ENCODE measurements at regions not wholly inside any gene's neighbourhood (a gene's known extent, or its start where the extent isn't known, plus 50 kb on each side); places are given as distances from the start of the nearest gene placed in this dataset.
"Not testable (repeated sequence)": the region's sequence is repeated elsewhere in the genome, so short reads cannot be mapped to it uniquely, and the experiment has no call there.

GRCh38 chr17:21495281-21495680, 119.1 kb downstream of the KCNJ12 start:
- ATAC-seq (ENCODE audit: low FRiP score) = no peak
- TF ChIP-seq CTCF (IDR thresholded peaks at IDR 0.05) = no peak
- DNase-seq (ENCODE audit: low spot score) = no peak

- ATAC-seq (ENCODE audit: low FRiP score) (no peak), DNase-seq (ENCODE audit: low spot score) (no peak)
- TF ChIP-seq CTCF (IDR thresholded peaks at IDR 0.05) = no peak
Observed at GRCh38 chr17:21500064-21500463, 123.9 kb downstream of the KCNJ12 start.

- ATAC-seq (ENCODE audit: low FRiP score); DNase-seq (ENCODE audit: low spot score): not testable (repeated sequence)
Observed at GRCh38 chr17:21501927-21502700, 126.0 kb downstream of the KCNJ12 start.

GRCh38 chr17:21505819-21506815, 130.0 kb downstream of the KCNJ12 start:
- no peak for ATAC-seq (ENCODE audit: low FRiP score)
- no peak for DNase-seq (ENCODE audit: low spot score)
- TF ChIP-seq CTCF (IDR thresholded peaks at IDR 0.05) = no peak

- DNase-seq (ENCODE audit: low spot score); ATAC-seq (ENCODE audit: low FRiP score): not testable (repeated sequence)
Observed at GRCh38 chr17:21507806-21508205, 131.6 kb downstream of the KCNJ12 start.

- DNase-seq (ENCODE audit: low spot score) (no peak), ATAC-seq (ENCODE audit: low FRiP score) (no peak)
- TF ChIP-seq CTCF (IDR thresholded peaks at IDR 0.05) = no peak
Observed at GRCh38 chr17:21508211-21508610, 132.1 kb downstream of the KCNJ12 start.

GRCh38 chr17:21509356-21509755, 133.2 kb downstream of the KCNJ12 start:
- not testable (repeated sequence) for ATAC-seq (ENCODE audit: low FRiP score); DNase-seq (ENCODE audit: low spot score)

GRCh38 chr17:21510686-21511362, 134.7 kb downstream of the KCNJ12 start:
- no peak for DNase-seq (ENCODE audit: low spot score)
- ATAC-seq (ENCODE audit: low FRiP score) = no peak
- no peak for TF ChIP-seq CTCF (IDR thresholded peaks at IDR 0.05)
